Activated CD8-positive, alpha-beta T cell treated with anti-CD3 and anti-CD28 coated beads, Interleukin-2, amount 10 ng/mL, durations not matched to agents 7 days and 5 days (primary cell): ENCODE measurements at regions not wholly inside any gene's neighbourhood (a gene's known extent, or its start where the extent isn't known, plus 50 kb on each side); places are given as distances from the start of the nearest gene placed in this dataset.

Experiments used
- ATAC-seq: fragments of 150-1000 bp; cut with Tn5 transposase; one replicate; pipeline ENCODE4 v1.10.0; 2021; ENCODE audit warnings: moderate library complexity
- CTCF ChIA-PET: fragments of 350-600 bp; sonication (Branson Sonifier 250); formaldehyde crosslinking; loops from one replicate; lab custom pipeline; 2021; ENCODE audit warnings: antibody characterized with exemption; lab: Charles Lee
- POLR2A ChIA-PET: fragments of 350-600 bp; sonication (Branson Sonifier 250); formaldehyde crosslinking; loops from one replicate; lab custom pipeline; 2021; ENCODE audit warnings: antibody characterized with exemption; lab: Charles Lee
- DNase-seq: peaks from one replicate; pipeline ENCODE4 v3.0.0-alpha.2; 2020
- H3K27ac Mint-ChIP-seq: one replicate; pipeline ENCODE4 v1.8.0; 2021; ENCODE audit warnings: mild to moderate bottlenecking, mixed read lengths
- H3K27me3 Mint-ChIP-seq: one replicate; pipeline ENCODE4 v1.8.0; 2021; ENCODE audit warnings: low read depth, mixed read lengths
- H3K36me3 Mint-ChIP-seq: one replicate; pipeline ENCODE4 v1.8.0; 2021; ENCODE audit warnings: low read depth, mixed read lengths
- H3K4me1 Mint-ChIP-seq: one replicate; pipeline ENCODE4 v1.8.0; 2021; ENCODE audit warnings: low read depth, mixed read lengths
- H3K4me3 Mint-ChIP-seq: one replicate; pipeline ENCODE4 v1.8.0; 2021; ENCODE audit warnings: mild to moderate bottlenecking, mixed read lengths
- H3K9me3 Mint-ChIP-seq: one replicate; pipeline ENCODE4 v1.8.0; 2022; ENCODE audit warnings: mixed read lengths; ENCODE audit not compliant: insufficient read depth

- Mint-ChIP-seq H3K4me3 (no peak overlapping the region), H3K27ac (no peak overlapping the region), H3K4me1 (no peaks in the 10 kb centered on the region), H3K9me3 (no peaks in the 10 kb centered on the region), H3K27me3 (no peaks in the 10 kb centered on the region), H3K36me3 (no peaks in the 10 kb centered on the region)
- CTCF ChIA-PET = no interaction called here
- POLR2A ChIA-PET = no interaction called here
- no peak for ATAC-seq
- no peak for DNase-seq
These were observed 378.8 kb downstream of the QKI start for GRCh38 chr6:163793011-163793983.

- no peaks in the 10 kb centered on the region for H3K27me3 Mint-ChIP-seq
- H3K4me3 Mint-ChIP-seq = no peak overlapping the region
- no peaks in the 10 kb centered on the region for H3K9me3 Mint-ChIP-seq
- DNase-seq (no peak), ATAC-seq (no peak)
- H3K27ac Mint-ChIP-seq = no peak overlapping the region
- ChIA-PET CTCF (no interaction called here), POLR2A (no interaction called here)
- no peaks in the 10 kb centered on the region for H3K36me3 Mint-ChIP-seq
- peaks cover 11% of the 10 kb centered on the region for H3K4me1 Mint-ChIP-seq
These were observed 375.8 kb downstream of the QKI start for GRCh38 chr6:163790266-163790840.

GRCh38 chr6:163789199-163789810 lies 374.8 kb downstream of the QKI start:
- Mint-ChIP-seq H3K27ac (no peak overlapping the region), H3K27me3 (no peaks in the 10 kb centered on the region), H3K36me3 (no peaks in the 10 kb centered on the region), H3K4me1 (peaks cover 11% of the 10 kb centered on the region), H3K4me3 (no peak overlapping the region), H3K9me3 (no peaks in the 10 kb centered on the region)
- ChIA-PET CTCF (no interaction called here), POLR2A (no interaction called here)
- no peak for ATAC-seq
- DNase-seq = no peak

- H3K4me3 Mint-ChIP-seq = no peak overlapping the region
- no peaks in the 10 kb centered on the region for H3K9me3 Mint-ChIP-seq
- POLR2A ChIA-PET = no interaction called here
- no peak for DNase-seq
- no peak overlapping the region for H3K27ac Mint-ChIP-seq
- CTCF ChIA-PET = no interaction called here
- peaks cover 2% of the 10 kb centered on the region for H3K36me3 Mint-ChIP-seq
- ATAC-seq = no peak
- no peaks in the 10 kb centered on the region for H3K27me3 Mint-ChIP-seq
- H3K4me1 Mint-ChIP-seq = peaks cover 20% of the 10 kb centered on the region
These were observed 372.6 kb downstream of the QKI start for GRCh38 chr6:163786995-163787671.

GRCh38 chr6:163782436-163783003 lies 368.0 kb downstream of the QKI start:
- ATAC-seq = no peak
- H3K27me3 Mint-ChIP-seq = peaks cover 4% of the 10 kb centered on the region
- no peak overlapping the region for H3K27ac Mint-ChIP-seq
- DNase-seq = no peak
- ChIA-PET POLR2A (no interaction called here), CTCF (no interaction called here)
- H3K4me1 Mint-ChIP-seq = peaks cover 18% of the 10 kb centered on the region
- H3K4me3 Mint-ChIP-seq = no peak overlapping the region
- peaks cover 2% of the 10 kb centered on the region for H3K36me3 Mint-ChIP-seq
- H3K9me3 Mint-ChIP-seq = no peaks in the 10 kb centered on the region

GRCh38 chr6:163780994-163781393 lies 366.5 kb downstream of the QKI start:
- peaks cover 9% of the 10 kb centered on the region for H3K4me1 Mint-ChIP-seq

GRCh38 chr6:163779727-163780284 lies 365.3 kb downstream of the QKI start:
- CTCF ChIA-PET = no interaction called here
- peaks cover 9% of the 10 kb centered on the region for H3K4me1 Mint-ChIP-seq

More at GRCh38 chr6:163780994-163781393, 366.5 kb downstream of the QKI start:
- ATAC-seq (no peak), DNase-seq (no peak)
- ChIA-PET CTCF (no interaction called here), POLR2A (no interaction called here)
- Mint-ChIP-seq H3K27me3 (peaks cover 4% of the 10 kb centered on the region), H3K27ac (no peak overlapping the region), H3K4me3 (no peak overlapping the region), H3K9me3 (no peaks in the 10 kb centered on the region), H3K36me3 (peaks cover 2% of the 10 kb centered on the region)

GRCh38 chr6:163777716-163778115 lies 363.2 kb downstream of the QKI start:
- Mint-ChIP-seq H3K4me3 (no peak overlapping the region), H3K9me3 (no peaks in the 10 kb centered on the region), H3K4me1 (peaks cover 5% of the 10 kb centered on the region), H3K36me3 (peaks cover 1% of the 10 kb centered on the region), H3K27me3 (peaks cover 4% of the 10 kb centered on the region), H3K27ac (no peak overlapping the region)
- POLR2A ChIA-PET = no interaction called here
- DNase-seq (no peak), ATAC-seq (no peak)
- CTCF ChIA-PET = no interaction called here

More at GRCh38 chr6:163779727-163780284, 365.3 kb downstream of the QKI start:
- DNase-seq = no peak
- no peaks in the 10 kb centered on the region for H3K9me3 Mint-ChIP-seq
- no peak overlapping the region for H3K4me3 Mint-ChIP-seq
- H3K36me3 Mint-ChIP-seq = peaks cover 2% of the 10 kb centered on the region
- no peak for ATAC-seq
- POLR2A ChIA-PET = no interaction called here
- H3K27ac Mint-ChIP-seq = no peak overlapping the region
- H3K27me3 Mint-ChIP-seq = peaks cover 4% of the 10 kb centered on the region

- Mint-ChIP-seq H3K27me3 (peaks cover 4% of the 10 kb centered on the region), H3K4me1 (no peaks in the 10 kb centered on the region), H3K27ac (no peak overlapping the region), H3K36me3 (no peaks in the 10 kb centered on the region), H3K4me3 (no peak overlapping the region), H3K9me3 (no peaks in the 10 kb centered on the region)
- POLR2A ChIA-PET = no interaction called here
- DNase-seq = no peak
- ATAC-seq = no peak
- CTCF ChIA-PET = no interaction called here
These were observed 362.6 kb downstream of the QKI start for GRCh38 chr6:163776906-163777686.

- peaks cover 4% of the 10 kb centered on the region for H3K27me3 Mint-ChIP-seq
These were observed 361.8 kb downstream of the QKI start for GRCh38 chr6:163776196-163776905.

More at GRCh38 chr6:163776196-163776905, 361.8 kb downstream of the QKI start:
- POLR2A ChIA-PET = no interaction called here
- H3K9me3 Mint-ChIP-seq = no peaks in the 10 kb centered on the region
- CTCF ChIA-PET = no interaction called here
- ATAC-seq (no peak), DNase-seq (no peak)
- H3K4me3 Mint-ChIP-seq = no peak overlapping the region
- H3K4me1 Mint-ChIP-seq = no peaks in the 10 kb centered on the region
- no peaks in the 10 kb centered on the region for H3K36me3 Mint-ChIP-seq
- H3K27ac Mint-ChIP-seq = no peak overlapping the region
